ENCODE measurements at regions not wholly inside any gene's neighbourhood (a gene's known extent, or its start where the extent isn't known, plus 50 kb on each side); places are given as distances from the start of the nearest gene placed in this dataset.

DNA sequence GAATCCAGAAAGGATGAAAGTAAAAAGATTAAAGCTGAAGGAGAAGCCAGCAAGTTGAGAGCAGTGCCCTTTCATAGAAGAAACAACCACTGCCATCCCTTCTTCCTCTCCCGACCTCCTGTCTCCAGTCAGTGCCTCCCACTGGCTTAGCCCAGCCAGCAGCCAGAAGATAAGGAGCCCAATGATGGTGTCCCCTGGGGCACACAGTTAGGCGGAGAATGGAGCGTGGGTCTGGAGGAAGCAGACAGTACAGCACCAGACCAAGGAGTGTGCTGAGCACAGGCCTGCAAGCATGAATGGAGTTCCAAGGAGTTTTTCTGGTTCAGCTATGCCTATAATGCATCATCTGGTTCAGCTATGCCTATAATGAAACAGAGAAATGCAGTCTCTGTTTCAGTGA lies 54.3 kb upstream of the TNRC6B start:
- no TSS peak for BruUV-seq (replicated peaks)
- Histone ChIP-seq H3K4me3 (replicated peaks in 1 of 3; ENCODE audit: insufficient read depth in 1 of 3, low read depth in 1 of 3, low read length in 3 of 3) (no peak overlapping the region), H3K36me3 (ENCODE audit: control insufficient read depth in 2 of 2, extremely low read depth in 1 of 2, insufficient read depth in 2 of 2, low read length in 2 of 2) (no peaks in the 10 kb centered on the region), H3K4me2 (ENCODE audit: insufficient read depth, low read length) (no peak overlapping the region), H3K27me3 (ENCODE audit: control insufficient read depth in 2 of 2, insufficient read depth in 2 of 2, low read length in 2 of 2) (no peaks in the 10 kb centered on the region), H3K27ac (ENCODE audit: insufficient read depth, low read depth, low read length) (no peak overlapping the region), H4K20me1 (replicated peaks; ENCODE audit: control insufficient read depth, extremely low read depth, insufficient read depth, low read length) (no peaks in the 10 kb centered on the region), H3K9me1 (replicated peaks; ENCODE audit: control insufficient read depth, extremely low read depth, insufficient read depth, low read length) (no peaks in the 10 kb centered on the region), H3K4me1 (ENCODE audit: control insufficient read depth, extremely low read depth, insufficient read depth, low read length) (peaks cover 11% of the 10 kb centered on the region), H3K9ac (replicated peaks; ENCODE audit: extremely low read depth, insufficient read depth, low read length) (no peak overlapping the region), H2AFZ (ENCODE audit: low read depth, low read length) (no peak overlapping the region), H3K79me2 (ENCODE audit: control insufficient read depth, insufficient read depth, low read length) (no peaks in the 10 kb centered on the region), H3K9me3 (replicated peaks; ENCODE audit: control insufficient read depth, insufficient read depth, low read length) (no peaks in the 10 kb centered on the region)
- CTCF ChIA-PET, result interaction anchor here (1.3 kb wide), 1 partner anchor 224 kb away, joined by 5 read pairs; no protein-coding TSS in a partner anchor
- intact Hi-C loops (cut with micrococcal nuclease), result no loop called here
- dilution Hi-C loops (cut with MboI; ENCODE audit: extremely low pct_ligation_motif_present, low sequenced_read_pairs), result no loop called here
- POLR2A ChIA-PET, result no interaction called here
- DNase-seq (ENCODE audit: low read depth, low spot score) (no peak), FAIRE-seq (no peak)
- TF ChIP-seq FOS (IDR thresholded peaks at IDR 0.05; ENCODE audit: borderline replicate concordance, insufficient read depth, low read length), result no peak
- TF ChIP-seq GATA2 (IDR thresholded peaks at IDR 0.05; ENCODE audit: insufficient read depth, insufficient read length, low read depth, low read length), result no peak
- no peak for TF ChIP-seq EZH2 (IDR thresholded peaks at IDR 0.05; ENCODE audit: borderline replicate concordance, low read depth, low read length, severe bottlenecking)
- no peak for TF ChIP-seq MYC (IDR thresholded peaks at IDR 0.05; ENCODE audit: low read depth, low read length)
- TF ChIP-seq, protein P1, sequence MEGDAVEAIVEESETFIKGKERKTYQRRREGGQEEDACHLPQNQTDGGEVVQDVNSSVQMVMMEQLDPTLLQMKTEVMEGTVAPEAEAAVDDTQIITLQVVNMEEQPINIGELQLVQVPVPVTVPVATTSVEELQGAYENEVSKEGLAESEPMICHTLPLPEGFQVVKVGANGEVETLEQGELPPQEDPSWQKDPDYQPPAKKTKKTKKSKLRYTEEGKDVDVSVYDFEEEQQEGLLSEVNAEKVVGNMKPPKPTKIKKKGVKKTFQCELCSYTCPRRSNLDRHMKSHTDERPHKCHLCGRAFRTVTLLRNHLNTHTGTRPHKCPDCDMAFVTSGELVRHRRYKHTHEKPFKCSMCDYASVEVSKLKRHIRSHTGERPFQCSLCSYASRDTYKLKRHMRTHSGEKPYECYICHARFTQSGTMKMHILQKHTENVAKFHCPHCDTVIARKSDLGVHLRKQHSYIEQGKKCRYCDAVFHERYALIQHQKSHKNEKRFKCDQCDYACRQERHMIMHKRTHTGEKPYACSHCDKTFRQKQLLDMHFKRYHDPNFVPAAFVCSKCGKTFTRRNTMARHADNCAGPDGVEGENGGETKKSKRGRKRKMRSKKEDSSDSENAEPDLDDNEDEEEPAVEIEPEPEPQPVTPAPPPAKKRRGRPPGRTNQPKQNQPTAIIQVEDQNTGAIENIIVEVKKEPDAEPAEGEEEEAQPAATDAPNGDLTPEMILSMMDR (IDR thresholded peaks at IDR 0.05; ENCODE audit: extremely low read depth in 1 of 2, insufficient read depth in 1 of 2, low read depth in 1 of 2, low read length in 2 of 2), result no peak
- TF ChIP-seq MAX (IDR thresholded peaks at IDR 0.05; ENCODE audit: insufficient read depth, insufficient read length), result no peak
- no peak for TF ChIP-seq POLR2A (IDR thresholded peaks at IDR 0.05; ENCODE audit: low read depth, low read length)
- TF ChIP-seq POLR2AphosphoS5 (IDR thresholded peaks at IDR 0.05; ENCODE audit: insufficient read depth, low read depth, low read length), result no peak
- TF ChIP-seq JUN (IDR thresholded peaks at IDR 0.05; ENCODE audit: borderline replicate concordance, insufficient read depth, insufficient read length, low read depth), result no peak

Data from endothelial cell of umbilical vein (primary cell).